GM12878 (cell line): ENCODE measurements at regions not wholly inside any gene's neighbourhood (a gene's known extent, or its start where the extent isn't known, plus 50 kb on each side); places are given as distances from the start of the nearest gene placed in this dataset.

ENCODE experiments used
- ATAC-seq: fragments of 200-7000 bp; cut with Tn5 transposase; 3 replicates; pipeline ENCODE4 v1.9.1; 2020; ENCODE audit warnings: mild to moderate bottlenecking, moderate library complexity
- BruUV-seq: library from RNA; stranded (reverse); fragments of 400-500 nt; replicated peaks from 2 replicates; lab custom pipeline; 2021; lab: Mats Ljungman, UMichigan
- CTCF ChIA-PET: fragments of 300-600 bp; sonication (Branson Sonifier 250); formaldehyde crosslinking; extraction: SDS; loops from one replicate; lab custom pipeline; 2021; ENCODE audit warnings: inconsistent platforms; lab: Yijun Ruan, JAX
- POLR2A ChIA-PET: fragments of 350-600 bp; formaldehyde crosslinking; extraction: SDS; loops from one replicate; lab custom pipeline; 2021; ENCODE audit warnings: inconsistent platforms; lab: Charles Lee
- RAD21 ChIA-PET: fragments of 300-600 bp; sonication (Branson Sonifier 250); formaldehyde crosslinking; loops from one replicate; lab custom pipeline; 2023; ENCODE audit warnings: antibody characterized with exemption; ENCODE audit not compliant: unreplicated experiment; lab: Charles Lee
- SMC1A ChIA-PET: fragments of 300-600 bp; sonication (Branson Sonifier 250); formaldehyde crosslinking; loops from one replicate; lab custom pipeline; 2023; ENCODE audit not compliant: unreplicated experiment, uncharacterized antibody; lab: Charles Lee
- DNase-seq: peaks from one replicate; pipeline ENCODE4 v3.0.0-alpha.2; 2011; ENCODE audit warnings: low read depth, low spot score
- FAIRE-seq: peaks from 3 replicates; lab custom pipeline; 2011; peaks lifted over from hg19 to GRCh38; lab: Jason Lieb, UNC
- H2AFZ ChIP-seq: 2 replicates; pipeline ENCODE4 v1.6.0; 2011; ENCODE audit warnings: low read depth, low read length, control low read depth; ENCODE audit not compliant: control insufficient read depth
- H3K27ac ChIP-seq: 2 replicates; pipeline ENCODE4 v1.5.1; 2011; ENCODE audit warnings: control low read depth; ENCODE audit not compliant: control insufficient read depth, insufficient read depth
- H3K27me3 ChIP-seq, 2 experiments: replicated peaks in 1 of 2; 2 replicates each; pipeline versions ENCODE4 v1.6.0 to v1.6.1; 2011; ENCODE audit warnings: low read length in 1 of 2; ENCODE audit not compliant: control insufficient read depth in 2 of 2, insufficient read depth in 2 of 2
- H3K36me3 ChIP-seq, 2 experiments: 2 replicates each; pipeline ENCODE4 v1.5.1; 2011; ENCODE audit warnings: low read length in 1 of 2; ENCODE audit not compliant: control insufficient read depth in 2 of 2, insufficient read depth in 2 of 2
- H3K4me1 ChIP-seq: 2 replicates; pipeline ENCODE4 v1.6.1; 2011; ENCODE audit warnings: mild to moderate bottlenecking, low read length, moderate library complexity, mixed read lengths; ENCODE audit not compliant: control insufficient read depth, insufficient read depth
- H3K4me2 ChIP-seq: 2 replicates; pipeline ENCODE4 v1.6.0; 2011; ENCODE audit warnings: control low read depth; ENCODE audit not compliant: control insufficient read depth, insufficient read depth
- H3K4me3 ChIP-seq: fragments of 200-600 bp; sonication (generic); 2 replicates; pipeline ENCODE4 v1.5.1; 2016
- H3K79me2 ChIP-seq: 2 replicates; pipeline ENCODE4 v1.6.0; 2011; ENCODE audit warnings: low read length; ENCODE audit not compliant: control insufficient read depth, insufficient read depth
- H3K9ac ChIP-seq: 2 replicates; pipeline ENCODE4 v1.8.0; 2011; ENCODE audit warnings: low read length, control low read depth, mixed read lengths; ENCODE audit not compliant: control insufficient read depth, insufficient read depth
- H3K9me3 ChIP-seq: replicated peaks from 3 replicates; pipeline ENCODE4 v1.5.1; 2011; ENCODE audit warnings: mild to moderate bottlenecking, low read length; ENCODE audit not compliant: control insufficient read depth, insufficient read depth
- H4K20me1 ChIP-seq: 2 replicates; pipeline ENCODE4 v1.6.0; 2011; ENCODE audit not compliant: control insufficient read depth, insufficient read depth
- CEBPB ChIP-seq, 2 experiments: fragments of 150-350 bp in 1 of 2; IDR thresholded peaks; 2 replicates each; pipeline ENCODE4 v1.6.1; 2012 to 2014; ENCODE audit warnings: low read depth in 2 of 2, low read length in 2 of 2, borderline replicate concordance in 1 of 2, inconsistent platforms in 1 of 2
- FOXK2 ChIP-seq: fragments of 450-650 bp; IDR thresholded peaks from 2 replicates; pipeline ENCODE4 v1.6.1; 2017; ENCODE audit warnings: mild to moderate bottlenecking, moderate library complexity
- JUNB ChIP-seq: IDR thresholded peaks from 2 replicates; pipeline ENCODE4 v1.6.1; 2016; ENCODE audit warnings: antibody characterized with exemption, mild to moderate bottlenecking
- NR2F1 ChIP-seq: fragments of 450-650 bp; conservative IDR thresholded peaks from 2 replicates; pipeline ENCODE4 v1.6.1; 2017; ENCODE audit warnings: mild to moderate bottlenecking
- PBX3 ChIP-seq: IDR thresholded peaks from 2 replicates; pipeline ENCODE4 v1.6.1; 2011; ENCODE audit warnings: mild to moderate bottlenecking, low read depth, low read length, moderate library complexity; ENCODE audit not compliant: insufficient replicate concordance
- RAD21 ChIP-seq: IDR thresholded peaks from 2 replicates; pipeline ENCODE4 v1.6.1; 2011; ENCODE audit warnings: mild to moderate bottlenecking, low read depth, low read length, moderate library complexity; ENCODE audit not compliant: insufficient read depth
- RCOR1 ChIP-seq: conservative IDR thresholded peaks from 2 replicates; pipeline ENCODE4 v1.6.1; 2012; ENCODE audit warnings: low read depth, low read length, improper control_type of control experiment
- RUNX3 ChIP-seq: IDR thresholded peaks from 2 replicates; pipeline ENCODE4 v1.6.1; 2012; ENCODE audit warnings: low read length, inconsistent platforms
- SMC3 ChIP-seq: IDR thresholded peaks from 2 replicates; pipeline ENCODE4 v1.6.1; 2011; ENCODE audit warnings: low read length, improper control_type of control experiment, borderline replicate concordance
- YY1 ChIP-seq: IDR thresholded peaks from 2 replicates; pipeline ENCODE4 v1.6.1; 2011; ENCODE audit warnings: low read depth, mild to moderate bottlenecking, low read length
- WGBS: methylation state at CpG from one replicate; pipeline ENCODE4 v1.1.6; 2016; ENCODE audit warnings: low lambda C conversion rate; ENCODE audit not compliant: insufficient replicate concordance, insufficient coverage; ENCODE audit errors: missing lambda C conversion rate; 5-methylcytosine and 5-hydroxymethylcytosine counted together
- in situ Hi-C: fragments of 300-500 bp; cut with MboI; formaldehyde crosslinking; loops from 9 replicates; pipeline ENCODE4 v1.14.3; 2018; ENCODE audit warnings: mixed read lengths
- intact Hi-C: fragments of 100-400 bp; cut with micrococcal nuclease; formaldehyde crosslinking; loops from one replicate; pipeline ENCODE4 v1.14.2; 2022; ENCODE audit not compliant: unreplicated experiment
- TF ChIP-seq, protein P1 (sequence below), 3 experiments: IDR thresholded peaks in 2 of 3; conservative IDR thresholded peaks in 1 of 3; 2 replicates each; pipeline ENCODE4 v1.5.1; 2011; ENCODE audit warnings: low read depth in 3 of 3, low read length in 3 of 3, mild to moderate bottlenecking in 3 of 3, control low read depth in 2 of 3, moderate library complexity in 2 of 3, inconsistent platforms in 1 of 3, mixed read lengths in 1 of 3; ENCODE audit not compliant: control insufficient read depth in 2 of 3, insufficient read depth in 1 of 3; ENCODE audit errors: extremely low read depth in 1 of 3
- TF ChIP-seq, protein P2 (sequence below): fragments of 150-350 bp; IDR thresholded peaks from 2 replicates; pipeline ENCODE4 v1.6.1; 2014; ENCODE audit warnings: mild to moderate bottlenecking, low read depth, low read length
- TF ChIP-seq, protein P3 (sequence below): IDR thresholded peaks from 2 replicates; pipeline ENCODE4 v1.6.1; 2011; ENCODE audit warnings: borderline replicate concordance, low read depth, mild to moderate bottlenecking, moderate library complexity, low read length; ENCODE audit not compliant: insufficient read depth, poor library complexity, severe bottlenecking

DNA sequence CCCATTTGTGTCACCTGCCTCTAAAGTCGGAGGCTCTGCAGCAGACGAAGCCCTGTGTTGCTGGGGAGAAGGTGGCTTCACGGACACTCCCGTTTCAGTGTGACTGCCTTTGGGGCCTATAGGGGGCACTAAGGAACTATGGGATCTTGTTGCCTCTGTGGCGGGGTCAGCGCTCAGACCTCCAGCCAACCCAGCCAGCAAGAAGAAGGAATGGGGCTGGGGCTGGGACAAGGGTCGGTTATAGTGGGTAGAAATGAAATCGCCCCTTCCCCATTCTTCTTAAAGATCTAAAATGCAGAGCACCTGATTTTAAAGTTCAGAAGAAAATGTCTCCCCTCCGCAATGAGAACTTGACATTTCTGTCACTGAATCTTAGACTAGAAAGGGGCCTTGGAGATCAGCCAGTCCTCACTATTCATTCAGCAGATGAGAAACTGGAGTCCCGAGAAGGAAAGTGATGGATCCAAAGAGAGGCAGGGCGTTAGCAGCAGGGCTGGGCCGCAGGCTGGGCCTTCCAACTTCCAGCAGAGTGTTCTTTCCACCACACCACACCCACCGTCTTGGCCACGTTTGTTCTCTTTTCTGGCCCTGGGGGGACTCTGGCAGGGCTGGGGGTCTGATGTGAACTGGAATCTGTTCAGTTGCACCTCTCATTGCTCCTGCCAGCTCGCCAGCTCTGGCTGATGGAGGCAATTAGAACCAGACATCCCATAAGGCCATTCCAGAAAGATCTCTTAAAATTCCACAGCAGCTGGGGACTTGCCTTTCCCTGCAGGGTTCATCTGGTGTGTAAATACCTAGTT, 195.4 kb downstream of the OPA1 start:
- no TSS peak for BruUV-seq
- no peak for FAIRE-seq
- DNase-seq, result peak; percentile 9
- no peak overlapping the region for H3K27ac ChIP-seq
- H3K9me3 ChIP-seq, result no peaks in the 10 kb centered on the region
- H3K4me1 ChIP-seq, result no peaks in the 10 kb centered on the region
- no peak overlapping the region for H2AFZ ChIP-seq
- in situ Hi-C loops (loop anchor here (5.0 to 10.0 kb wide), 2 partner anchors 346 to 529 kb away; partner anchors contain the start of gene HES1), intact Hi-C loops (loop anchor here (1.0 to 10.0 kb wide), 3 partner anchors 186 to 526 kb away; no protein-coding TSS in a partner anchor)
- ChIA-PET SMC1A (interaction anchor here (0.6 to 1.6 kb wide), 4 partner anchors 9 to 525 kb away, joined by 3 to 7 read pairs (median 4); no protein-coding TSS in a partner anchor), RAD21 (interaction anchor here (0.7 kb wide), 2 partner anchors 24 to 661 kb away, joined by 3 read pairs; no protein-coding TSS in a partner anchor), CTCF (interaction anchor here (0.7 to 3.1 kb wide), 3 partner anchors 37 to 528 kb away, joined by 3 to 18 read pairs (median 3); no protein-coding TSS in a partner anchor)
- H3K4me2 ChIP-seq, result no peak overlapping the region
- H4K20me1 ChIP-seq, result no peaks in the 10 kb centered on the region
- H3K9ac ChIP-seq, result no peak overlapping the region
- peak; percentile 98 for ATAC-seq
- no peaks in the 10 kb centered on the region for H3K79me2 ChIP-seq
- no peak overlapping the region for H3K4me3 ChIP-seq
- no peaks in the 10 kb centered on the region; a peak in 1 of 4 replicates for H3K27me3 ChIP-seq
- TF ChIP-seq SMC3 (peak; percentile 80), PBX3 (no peak), RCOR1 (no peak), NR2F1 (0 out of 2 replicates have a peak, but pooled peaks have one; percentile 31), CEBPB (IDR thresholded peaks at IDR 0.05; ENCODE audit: borderline replicate concordance in 1 of 2, low read depth in 2 of 2, low read length in 2 of 2) (no peak), JUNB (no peak), YY1 (peak; percentile 45; the same call in 1 of the 2 replicates), RUNX3 (0 out of 2 replicates have a peak, but pooled peaks have one; percentile 11), FOXK2 (no peak), RAD21 (peak; percentile 85)
- TF ChIP-seq, protein P1, sequence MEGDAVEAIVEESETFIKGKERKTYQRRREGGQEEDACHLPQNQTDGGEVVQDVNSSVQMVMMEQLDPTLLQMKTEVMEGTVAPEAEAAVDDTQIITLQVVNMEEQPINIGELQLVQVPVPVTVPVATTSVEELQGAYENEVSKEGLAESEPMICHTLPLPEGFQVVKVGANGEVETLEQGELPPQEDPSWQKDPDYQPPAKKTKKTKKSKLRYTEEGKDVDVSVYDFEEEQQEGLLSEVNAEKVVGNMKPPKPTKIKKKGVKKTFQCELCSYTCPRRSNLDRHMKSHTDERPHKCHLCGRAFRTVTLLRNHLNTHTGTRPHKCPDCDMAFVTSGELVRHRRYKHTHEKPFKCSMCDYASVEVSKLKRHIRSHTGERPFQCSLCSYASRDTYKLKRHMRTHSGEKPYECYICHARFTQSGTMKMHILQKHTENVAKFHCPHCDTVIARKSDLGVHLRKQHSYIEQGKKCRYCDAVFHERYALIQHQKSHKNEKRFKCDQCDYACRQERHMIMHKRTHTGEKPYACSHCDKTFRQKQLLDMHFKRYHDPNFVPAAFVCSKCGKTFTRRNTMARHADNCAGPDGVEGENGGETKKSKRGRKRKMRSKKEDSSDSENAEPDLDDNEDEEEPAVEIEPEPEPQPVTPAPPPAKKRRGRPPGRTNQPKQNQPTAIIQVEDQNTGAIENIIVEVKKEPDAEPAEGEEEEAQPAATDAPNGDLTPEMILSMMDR (IDR thresholded peaks at IDR 0.05 in 2 of 3, conservative IDR thresholded peaks at IDR 0.05 in 1 of 3; ENCODE audit: control insufficient read depth in 2 of 3, extremely low read depth in 1 of 3, insufficient read depth in 1 of 3, low read depth in 3 of 3, low read length in 3 of 3), result peak; percentile 69 to 76 (median 76)
- TF ChIP-seq, protein P2, sequence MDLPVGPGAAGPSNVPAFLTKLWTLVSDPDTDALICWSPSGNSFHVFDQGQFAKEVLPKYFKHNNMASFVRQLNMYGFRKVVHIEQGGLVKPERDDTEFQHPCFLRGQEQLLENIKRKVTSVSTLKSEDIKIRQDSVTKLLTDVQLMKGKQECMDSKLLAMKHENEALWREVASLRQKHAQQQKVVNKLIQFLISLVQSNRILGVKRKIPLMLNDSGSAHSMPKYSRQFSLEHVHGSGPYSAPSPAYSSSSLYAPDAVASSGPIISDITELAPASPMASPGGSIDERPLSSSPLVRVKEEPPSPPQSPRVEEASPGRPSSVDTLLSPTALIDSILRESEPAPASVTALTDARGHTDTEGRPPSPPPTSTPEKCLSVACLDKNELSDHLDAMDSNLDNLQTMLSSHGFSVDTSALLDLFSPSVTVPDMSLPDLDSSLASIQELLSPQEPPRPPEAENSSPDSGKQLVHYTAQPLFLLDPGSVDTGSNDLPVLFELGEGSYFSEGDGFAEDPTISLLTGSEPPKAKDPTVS, result no peak
- TF ChIP-seq, protein P3, sequence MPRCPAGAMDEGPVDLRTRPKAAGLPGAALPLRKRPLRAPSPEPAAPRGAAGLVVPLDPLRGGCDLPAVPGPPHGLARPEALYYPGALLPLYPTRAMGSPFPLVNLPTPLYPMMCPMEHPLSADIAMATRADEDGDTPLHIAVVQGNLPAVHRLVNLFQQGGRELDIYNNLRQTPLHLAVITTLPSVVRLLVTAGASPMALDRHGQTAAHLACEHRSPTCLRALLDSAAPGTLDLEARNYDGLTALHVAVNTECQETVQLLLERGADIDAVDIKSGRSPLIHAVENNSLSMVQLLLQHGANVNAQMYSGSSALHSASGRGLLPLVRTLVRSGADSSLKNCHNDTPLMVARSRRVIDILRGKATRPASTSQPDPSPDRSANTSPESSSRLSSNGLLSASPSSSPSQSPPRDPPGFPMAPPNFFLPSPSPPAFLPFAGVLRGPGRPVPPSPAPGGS, result no peak
- TF ChIP-seq, all 136 proteins: peak for 6
- POLR2A ChIA-PET, result no interaction called here
- WGBS, result 26% methylated on average over 15 of the region's 15 CpGs
- H3K36me3 ChIP-seq, result no peaks in the 10 kb centered on the region
